Fibroblast of skin of right quadriceps (primary cell): ENCODE measurements at regions not wholly inside any gene's neighbourhood (a gene's known extent, or its start where the extent isn't known, plus 50 kb on each side); places are given as distances from the start of the nearest gene placed in this dataset.

Source experiments
- DNase-seq: peaks from one replicate; pipeline ENCODE4 v3.0.0-alpha.2; 2013

DNA sequence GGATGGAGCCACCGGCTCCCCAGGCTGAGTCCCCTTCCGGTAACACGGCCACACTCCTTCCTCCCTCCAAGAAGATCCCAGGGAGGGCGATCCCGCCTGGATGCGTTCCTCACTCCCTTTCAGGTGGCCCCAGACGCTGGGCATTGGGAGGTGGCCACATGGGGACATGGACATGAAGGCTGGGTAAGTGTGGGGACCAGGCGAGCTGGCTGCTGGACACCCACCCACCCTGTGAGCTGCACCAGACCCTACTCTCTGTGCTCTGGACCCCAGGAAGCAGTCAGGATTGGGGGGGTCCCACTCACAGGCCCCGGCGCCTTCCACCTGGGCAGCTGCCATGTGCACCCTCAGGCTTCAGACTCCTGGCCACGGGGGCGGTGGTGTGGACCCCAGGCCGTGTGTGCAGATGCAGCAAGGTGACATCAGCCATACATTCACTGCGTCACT, 932.8 kb downstream of the BRD1 start:
- no peak for DNase-seq

DNA sequence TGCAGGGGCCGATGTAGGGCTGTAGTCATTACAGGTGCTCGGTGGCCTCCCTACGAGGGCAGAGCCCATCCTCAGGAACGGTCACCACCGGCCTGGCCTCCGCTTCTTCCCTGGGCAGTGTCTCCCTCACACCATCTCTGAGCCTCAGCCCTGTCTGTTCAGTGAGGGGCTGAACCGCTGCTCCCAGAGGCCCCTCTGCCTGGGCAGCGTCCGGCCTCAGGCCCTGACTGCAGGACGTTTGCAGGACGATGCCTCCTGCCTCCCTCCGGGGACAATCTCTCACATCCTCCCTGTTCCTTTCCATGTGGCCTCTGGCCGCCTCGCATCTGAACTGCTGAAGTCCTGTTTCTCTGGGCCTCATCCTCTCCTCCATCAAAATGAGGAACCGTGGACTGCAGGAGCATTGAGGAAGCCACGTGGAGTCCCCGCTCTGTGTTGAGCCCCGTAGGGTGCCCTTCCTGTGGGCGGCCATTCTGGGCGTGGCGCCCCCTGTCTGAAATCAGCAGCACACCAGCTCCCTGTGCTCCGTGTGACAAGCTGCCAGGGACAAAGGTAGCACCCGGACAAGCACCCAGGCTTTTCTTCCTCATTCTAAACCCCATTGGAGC, 933.5 kb downstream of the BRD1 start:
- DNase-seq = no peak

DNA sequence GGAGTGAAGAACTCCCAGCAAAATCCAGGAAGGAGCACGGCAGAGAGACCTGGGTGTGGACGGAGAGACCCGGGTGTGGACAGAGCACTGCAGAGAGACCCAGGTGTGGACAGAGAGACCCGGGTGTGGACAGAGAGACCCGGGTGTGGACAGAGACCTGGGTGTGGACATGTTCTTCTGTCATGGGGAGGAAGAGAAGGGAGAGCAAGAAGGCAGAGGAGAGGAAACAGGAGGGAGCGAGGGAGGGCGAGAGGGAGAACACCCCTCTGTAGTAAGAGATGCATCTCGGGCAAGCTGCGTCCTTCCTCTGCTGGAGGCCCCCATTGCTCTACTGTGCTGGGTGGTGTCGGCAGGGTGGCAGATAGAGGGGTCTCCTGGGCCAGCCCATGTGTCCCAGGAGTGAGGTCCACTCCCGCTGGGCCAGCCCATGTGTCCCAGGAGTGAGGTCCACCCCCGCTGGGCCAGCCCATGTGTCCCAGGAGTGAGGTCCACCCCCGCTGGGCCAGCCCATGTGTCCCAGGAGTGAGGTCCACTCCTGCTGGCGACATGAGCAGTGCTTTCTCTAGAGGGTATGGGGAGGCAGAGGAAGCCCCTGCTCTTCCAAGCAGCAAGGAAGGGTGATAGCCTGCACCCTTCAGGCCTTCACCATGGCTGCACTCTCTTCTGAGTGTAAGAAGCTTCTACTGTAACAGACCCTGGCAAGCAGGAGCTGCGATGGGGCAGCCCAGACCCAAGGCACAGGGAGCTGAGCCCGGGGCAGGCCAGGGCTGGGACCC, 934.2 kb downstream of the BRD1 start:
- no peak for DNase-seq

DNA sequence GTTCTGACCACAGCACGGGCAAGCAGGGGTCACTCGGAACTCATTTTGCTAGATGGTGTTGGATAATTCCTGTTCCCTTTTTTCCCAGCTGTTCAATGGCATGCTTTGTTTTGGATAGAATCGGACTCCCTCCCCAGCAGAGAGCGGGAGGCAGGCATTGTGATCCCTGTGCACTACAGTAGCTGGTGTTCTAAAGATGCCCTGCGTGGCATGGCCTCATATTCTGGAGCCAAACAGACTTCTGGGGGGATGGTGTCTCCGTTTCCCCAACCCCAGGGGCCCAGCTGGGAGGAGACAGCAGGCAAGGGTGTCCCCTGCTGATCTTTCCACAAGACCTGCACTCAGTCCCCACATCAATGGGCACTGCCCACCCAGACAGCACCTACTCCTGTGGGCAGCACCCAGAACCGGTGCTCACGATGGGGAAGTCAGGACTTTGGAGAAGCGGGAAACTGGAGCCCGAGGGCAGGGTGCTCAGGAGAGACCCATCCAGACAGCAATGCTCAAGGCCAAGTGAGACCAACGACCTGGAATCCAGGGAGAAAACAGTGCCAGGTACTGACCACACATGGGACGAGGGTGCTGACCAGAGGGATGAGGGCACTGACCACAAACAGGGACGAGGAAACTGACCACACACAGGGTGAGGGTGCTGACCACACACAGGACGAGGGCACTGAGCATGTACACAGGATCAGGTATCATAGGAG, 934.9 kb downstream of the BRD1 start:
- DNase-seq = no peak

DNA sequence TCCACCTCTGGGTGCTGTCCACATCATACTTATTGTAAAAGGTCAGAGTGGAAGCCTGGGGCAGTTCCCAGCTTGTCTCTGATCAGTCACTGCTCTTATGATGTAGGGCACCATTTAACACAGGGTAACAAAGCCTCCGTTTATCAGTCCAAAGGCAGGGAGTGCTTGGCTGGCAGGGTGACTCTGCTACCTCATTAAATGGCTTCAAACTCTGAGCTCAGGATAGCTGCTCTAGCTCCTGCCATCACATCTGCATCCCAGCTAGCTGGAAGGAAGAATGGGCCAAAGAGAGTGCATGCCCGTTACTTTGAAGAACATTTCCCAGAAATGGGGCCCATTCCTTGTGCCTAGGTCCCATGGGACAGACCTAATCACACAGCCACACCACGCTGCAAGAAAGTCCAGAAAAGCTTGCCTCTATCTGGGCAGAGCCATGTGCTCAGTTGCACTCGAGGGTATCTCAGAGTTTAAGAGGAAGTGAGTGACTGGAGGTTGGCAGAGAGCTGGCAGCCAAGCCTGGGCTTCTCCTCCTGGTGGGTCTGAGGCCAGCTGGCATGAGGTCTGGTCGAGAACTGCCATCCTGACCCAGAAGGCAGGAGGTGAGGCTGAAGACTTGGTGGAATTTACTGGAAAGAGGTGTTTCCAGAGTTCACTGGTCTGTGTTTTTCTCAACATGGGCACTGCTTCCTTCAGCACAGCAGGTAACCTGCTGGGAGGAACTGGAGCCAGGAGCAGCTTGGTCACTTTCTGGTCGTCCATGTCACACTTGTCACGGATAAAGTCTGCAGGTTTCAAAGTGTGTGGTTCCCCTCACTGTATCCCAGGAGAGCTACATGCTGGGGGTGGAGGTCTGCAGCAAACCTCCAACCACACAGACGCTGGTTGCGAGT, 935.7 kb downstream of the BRD1 start:
- no peak for DNase-seq

DNA sequence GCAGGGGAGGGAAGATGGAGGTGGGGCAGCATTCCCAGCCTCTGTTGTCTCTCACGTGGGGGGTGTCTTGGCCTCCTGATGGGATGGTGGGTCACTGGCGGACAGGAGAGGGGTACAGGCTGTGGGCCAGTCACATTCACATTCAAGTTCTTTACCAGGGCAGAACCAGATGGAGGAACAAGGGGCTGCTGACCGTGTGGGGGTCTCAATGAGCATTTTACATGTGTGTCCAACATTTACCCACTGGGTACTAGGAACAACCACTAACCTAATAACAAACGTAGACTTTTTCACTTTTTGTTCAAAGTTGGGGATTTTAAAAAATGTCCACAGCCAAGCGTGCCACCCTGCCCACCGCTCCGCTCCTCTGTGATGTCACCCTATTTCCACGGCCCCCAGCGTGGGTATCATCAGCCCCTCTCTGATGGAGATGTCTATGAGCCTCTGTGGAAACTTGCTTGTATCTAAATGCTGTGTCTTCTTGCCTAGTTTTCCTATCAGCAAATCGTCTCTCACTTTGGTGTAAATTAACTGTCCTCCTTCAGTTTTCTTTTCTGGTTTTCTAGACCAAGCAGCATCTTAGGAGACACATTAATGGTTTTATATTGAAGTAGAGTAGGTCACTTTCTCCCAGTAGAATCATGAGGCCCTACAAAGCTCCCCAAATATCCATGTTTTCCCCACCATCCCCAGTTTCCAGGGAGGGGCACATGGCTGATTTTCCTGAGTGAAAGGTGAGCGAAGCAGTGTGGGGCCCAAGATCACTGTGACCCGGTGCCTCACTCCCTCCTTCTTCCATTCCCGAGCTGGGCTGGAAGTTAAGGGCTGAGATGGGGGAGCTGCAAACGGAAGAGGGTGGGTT, 936.7 kb downstream of the BRD1 start:
- no peak for DNase-seq

DNA sequence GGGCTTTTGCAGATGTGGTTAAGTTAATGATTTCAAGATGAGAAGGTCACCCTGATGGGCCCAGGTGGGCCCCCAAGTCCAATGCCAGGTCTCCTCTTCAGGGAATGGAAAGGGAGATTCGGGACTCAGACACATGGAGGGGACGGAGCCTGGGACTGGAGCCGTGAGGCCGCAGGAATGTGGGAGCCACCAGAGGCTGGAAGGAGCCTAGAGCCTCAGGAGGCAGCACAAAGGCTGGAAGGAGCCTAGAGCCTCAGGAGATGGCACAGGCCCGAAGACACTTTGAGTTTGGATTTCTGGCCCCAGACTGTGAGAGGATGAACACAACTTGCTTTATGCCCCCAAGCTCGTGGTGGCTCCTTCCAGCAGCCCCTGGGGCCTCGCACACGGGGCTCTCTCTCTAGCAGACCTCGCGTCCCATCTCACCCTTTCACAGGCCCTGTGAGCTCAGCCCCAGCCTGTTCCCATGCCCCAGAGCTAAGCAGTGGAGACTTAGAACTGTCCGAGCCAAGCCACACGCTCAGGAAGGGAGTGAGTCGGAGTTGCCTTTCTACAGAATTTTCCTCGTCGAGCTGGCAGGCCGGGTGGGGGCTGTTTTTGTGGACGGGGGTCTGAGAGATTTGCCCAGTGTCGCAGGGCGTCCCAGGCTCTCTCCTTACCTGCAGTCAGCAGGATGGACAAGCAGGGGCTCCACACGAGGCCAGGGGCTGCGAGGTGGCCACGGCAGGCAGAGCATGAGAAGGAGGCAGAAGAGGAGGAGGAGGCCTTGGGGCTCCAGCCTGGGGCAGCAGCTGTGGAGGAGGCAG, 937.6 kb downstream of the BRD1 start:
- DNase-seq = no peak

DNA sequence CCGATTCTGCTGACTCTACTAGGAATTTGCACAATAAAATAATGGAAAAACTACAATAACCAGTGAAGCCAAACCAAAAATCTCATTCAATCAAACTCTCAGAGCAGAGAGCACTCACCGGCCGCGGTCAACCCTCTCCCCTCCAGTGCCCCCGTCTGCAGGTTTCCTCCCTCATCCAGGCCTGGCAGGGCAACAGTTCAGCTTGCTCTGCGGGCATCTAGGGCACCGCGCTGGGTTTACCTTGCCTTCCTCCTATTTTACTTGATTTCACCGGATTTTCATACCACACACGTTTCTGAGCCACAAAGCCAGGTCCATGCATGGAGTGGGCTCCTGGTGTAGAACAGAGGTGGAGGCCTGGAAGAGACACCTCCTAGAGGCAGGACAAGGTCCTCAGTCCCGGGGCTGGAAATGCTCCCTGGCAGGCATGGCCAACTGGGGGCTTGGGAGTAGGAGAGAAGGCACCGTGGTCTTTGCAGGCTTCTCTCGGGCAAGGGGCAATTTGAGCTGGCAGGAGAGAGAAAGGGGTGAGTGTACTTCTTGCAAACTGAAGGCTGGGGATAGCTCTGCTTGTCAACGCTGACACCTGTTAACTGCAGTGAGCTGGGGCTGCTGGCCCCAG, 938.4 kb downstream of the BRD1 start:
- no peak for DNase-seq

DNA sequence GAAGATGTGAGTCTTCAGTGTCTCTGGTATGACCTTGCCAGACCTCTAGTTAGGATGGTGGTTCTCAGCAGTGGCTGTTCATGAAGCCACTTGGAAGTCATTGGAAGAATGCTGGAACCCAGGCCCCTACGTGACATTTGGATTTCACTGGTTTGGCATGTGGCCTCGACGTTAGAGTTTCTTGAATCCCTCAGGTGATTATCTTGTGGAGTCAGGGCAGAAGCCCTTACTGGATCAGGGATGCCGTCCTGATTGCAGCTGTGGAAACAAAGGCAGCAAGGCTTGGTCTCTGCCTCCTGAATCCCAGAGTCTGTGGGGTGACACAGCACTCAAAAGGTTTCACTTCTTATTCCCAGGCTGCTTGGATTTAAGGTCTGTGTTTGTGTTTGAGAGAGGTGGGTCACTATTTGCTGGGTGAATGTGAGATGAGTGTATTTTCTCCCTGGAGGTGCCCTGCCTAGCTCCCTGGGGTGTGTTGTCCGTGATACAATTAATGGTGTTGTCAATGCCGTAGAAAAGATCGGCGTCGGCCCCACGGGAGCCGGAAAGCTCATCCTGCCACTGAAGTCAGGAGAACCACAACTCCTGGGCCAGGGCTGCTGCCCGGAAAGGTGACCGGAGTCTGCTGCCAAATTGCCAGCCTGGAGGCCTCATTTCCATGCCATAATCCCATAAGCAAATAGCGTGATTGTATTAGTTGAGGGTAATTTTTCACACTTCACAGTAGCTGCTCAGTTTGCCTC, 939.0 kb downstream of the BRD1 start:
- no peak for DNase-seq

DNA sequence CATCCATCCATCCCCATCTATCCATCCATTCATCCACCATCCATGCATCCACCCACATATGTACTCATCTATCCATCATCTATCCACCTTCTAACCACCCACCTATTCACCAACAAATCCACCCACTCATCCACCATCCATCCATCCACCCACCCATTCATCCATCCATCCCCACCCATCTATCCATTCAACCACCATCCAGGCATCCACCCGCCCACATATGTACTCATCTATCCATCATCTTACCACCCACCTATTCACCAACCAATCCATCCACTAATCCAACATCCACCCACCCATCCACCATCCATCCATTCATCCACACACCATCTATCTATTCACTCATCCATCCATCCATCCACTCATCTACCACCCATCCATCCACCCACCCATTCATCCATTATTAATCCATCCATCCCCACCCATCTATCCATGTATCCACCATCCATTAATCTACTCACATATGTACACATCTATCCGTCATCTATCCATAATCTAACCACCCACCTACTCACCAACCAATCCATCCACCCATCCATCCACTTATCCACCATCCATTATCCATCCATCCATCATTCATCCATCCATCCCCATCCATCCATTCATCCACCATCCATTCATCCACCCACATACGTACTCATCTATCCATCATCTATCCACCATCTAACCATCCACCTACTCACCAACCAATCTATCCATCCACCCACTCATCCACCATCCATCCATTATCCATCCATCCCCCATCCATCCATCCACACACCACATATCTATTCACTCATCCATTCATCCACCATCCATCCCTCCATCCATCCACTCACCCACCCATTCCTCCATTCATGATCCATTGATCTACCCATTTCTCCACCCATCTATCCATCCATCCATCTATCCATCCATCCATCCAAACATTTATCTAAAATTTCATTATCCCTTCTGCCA, 940.0 kb downstream of the BRD1 start:
- no peak for DNase-seq

DNA sequence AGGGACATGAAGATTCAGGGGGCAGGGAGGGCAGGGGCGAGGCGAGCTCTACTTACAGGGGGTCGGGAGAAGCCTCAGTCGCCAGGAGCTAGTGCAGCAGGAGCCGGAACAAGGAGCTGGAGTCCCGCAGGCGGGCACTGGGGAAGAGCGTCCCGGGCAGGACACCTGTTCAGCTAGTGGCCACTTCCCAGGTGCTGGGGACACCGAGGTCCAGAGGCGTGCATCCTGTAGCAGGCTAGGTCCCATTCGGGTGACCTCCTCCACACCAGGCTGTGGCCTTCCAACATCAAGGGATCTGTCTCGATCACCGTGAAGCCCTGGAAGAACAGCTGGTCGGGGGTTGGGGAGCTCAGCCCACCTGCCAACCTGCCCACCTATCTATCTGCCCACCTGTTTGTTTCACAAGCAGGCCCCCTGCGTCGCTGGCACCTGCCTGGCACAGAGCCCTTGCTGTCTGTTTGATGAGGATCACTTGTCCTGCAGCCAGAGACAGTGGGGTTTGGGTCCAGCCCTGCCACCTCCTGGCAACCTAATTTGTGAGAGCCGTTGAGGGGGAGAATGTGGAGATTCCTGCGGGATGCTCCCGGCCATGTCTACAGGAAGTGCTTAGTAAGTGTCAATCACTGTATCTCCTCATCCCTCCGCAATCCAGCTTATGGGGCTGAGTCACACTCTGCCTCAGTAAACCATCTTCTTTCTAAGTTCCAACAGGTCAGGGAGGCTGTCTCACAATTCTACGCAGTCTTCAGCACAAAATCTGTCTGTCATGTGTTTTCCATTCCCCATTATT, 940.9 kb downstream of the BRD1 start:
- DNase-seq = no peak

DNA sequence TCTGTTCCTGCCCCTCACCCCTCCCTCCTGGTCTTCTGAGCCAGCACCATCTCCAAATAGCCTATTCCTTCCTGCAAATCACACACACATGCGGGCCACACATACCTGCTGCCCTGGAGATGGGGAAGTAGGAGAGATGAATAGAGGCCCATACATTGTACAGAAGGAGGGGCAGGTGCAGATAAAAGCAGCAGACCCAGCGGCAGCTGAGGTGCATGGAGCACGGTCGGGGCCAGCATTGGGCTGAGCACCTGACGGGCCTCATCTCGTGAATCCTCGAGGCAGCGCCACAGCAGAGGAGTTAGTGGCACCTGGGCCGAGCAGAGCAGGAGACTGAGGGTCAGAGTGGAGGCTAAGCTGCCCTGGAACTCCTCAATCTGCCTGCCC, 941.8 kb downstream of the BRD1 start:
- DNase-seq = no peak

DNA sequence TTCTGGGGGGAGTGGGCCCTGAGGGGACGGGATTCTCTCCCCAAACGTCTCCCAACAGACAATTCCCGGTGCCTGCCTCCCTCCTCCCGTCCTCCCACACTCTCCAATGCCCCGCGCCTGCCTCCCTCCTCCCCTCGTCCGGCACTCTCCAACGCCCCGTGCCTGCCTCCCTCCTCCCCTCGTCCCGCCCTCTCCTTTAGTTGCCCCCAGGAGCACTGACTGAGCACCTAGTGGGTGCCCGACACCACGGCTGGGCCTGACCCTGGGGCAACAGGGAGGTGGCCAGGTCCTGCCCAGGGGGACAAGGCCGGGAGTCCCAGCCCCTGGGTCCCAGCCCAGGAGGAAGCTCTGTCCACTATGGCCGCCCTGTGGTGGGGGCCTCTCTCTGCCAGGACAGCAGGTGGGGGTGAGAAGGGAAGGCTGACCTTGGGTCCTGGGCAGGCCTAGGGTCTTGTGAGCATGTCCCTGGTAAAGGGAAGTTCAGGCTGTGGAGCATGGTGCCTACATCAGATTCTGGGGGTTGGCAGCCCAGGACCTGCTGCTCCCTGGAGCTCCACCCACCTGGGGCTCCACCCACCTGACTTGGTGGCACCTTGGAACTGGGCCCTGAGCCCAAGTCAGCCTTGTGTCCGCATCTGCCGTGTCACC, 942.3 kb downstream of the BRD1 start:
- no peak for DNase-seq

DNA sequence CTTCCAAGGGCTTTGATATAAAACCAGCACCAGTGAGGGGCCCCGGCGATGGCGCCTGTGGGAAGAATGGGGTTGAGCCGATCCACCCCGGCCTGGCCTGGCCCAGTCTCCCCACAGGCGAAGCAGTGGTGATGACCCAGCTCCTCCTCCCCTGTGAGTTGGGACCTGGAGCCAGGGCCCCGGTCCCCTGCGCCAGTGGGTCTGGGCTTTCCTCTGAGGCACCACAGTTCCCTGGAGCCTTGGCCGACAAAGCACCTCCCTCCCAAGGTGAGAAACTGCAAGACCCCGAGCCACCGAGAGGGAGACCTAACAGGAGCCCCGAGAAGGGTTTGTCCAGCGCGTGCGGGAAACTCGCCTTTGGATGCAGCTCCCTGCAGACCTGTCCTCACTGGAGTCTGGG, 942.9 kb downstream of the BRD1 start:
- DNase-seq = no peak

DNA sequence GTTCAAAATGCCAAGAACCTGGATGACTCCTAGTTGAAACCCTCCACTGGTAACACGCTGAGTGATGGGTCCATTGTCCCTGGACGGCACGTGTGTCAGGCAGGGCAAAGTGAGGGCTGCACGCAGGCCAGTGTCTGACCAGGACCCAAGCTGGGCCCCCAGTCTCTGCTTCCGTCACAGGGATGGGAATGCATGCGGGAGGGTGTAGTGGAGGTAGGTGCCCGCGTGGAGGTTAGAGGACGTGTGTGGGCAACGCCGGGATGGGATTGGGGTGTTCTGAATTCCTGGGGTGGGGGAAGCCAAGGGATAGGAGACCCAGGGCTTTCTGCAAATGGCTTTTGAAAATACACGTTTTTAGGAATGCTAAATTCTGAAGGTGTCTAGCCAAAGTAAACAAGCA, 943.3 kb downstream of the BRD1 start:
- DNase-seq = no peak

DNA sequence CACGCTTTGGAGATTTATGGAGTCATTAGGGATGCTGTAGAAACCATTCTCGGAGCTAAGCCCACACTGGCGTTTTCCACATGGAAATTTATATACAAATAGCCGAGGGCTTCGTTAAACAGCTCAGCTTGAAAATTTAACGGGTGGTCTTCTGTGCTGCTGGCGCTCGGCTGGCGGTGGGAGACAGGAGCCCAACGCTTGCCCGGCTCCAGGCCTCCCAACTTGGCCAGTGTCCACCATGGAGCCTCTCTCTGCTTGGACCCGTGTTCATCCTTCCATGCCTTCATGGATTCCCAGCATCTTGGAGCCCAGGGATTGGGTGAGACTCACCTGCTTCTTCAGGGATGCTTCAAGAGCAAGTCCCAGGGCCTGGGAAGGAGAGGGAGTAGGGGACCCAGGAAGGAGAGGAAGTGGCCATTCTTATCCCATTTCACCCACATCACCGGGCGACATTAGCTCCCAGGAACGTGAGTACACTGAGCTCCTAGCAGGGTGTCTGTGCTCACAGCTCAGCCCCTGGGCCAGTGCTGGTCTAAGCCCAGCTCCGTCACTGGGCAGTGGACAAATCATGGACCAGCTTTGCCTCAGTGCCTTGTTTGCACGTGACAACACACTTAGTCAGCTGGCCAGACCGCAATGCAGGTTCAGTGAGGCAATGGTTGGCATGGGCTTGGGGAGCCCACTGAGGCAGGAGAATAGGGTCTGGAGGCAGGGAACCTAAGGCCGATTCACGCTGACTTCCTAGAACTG, 944.3 kb downstream of the BRD1 start:
- DNase-seq = no peak
